SK-N-SH (cell line): ENCODE measurements at regions not wholly inside any gene's neighbourhood (a gene's known extent, or its start where the extent isn't known, plus 50 kb on each side); places are given as distances from the start of the nearest gene placed in this dataset.

Source experiments
- CTCF ChIA-PET: fragments of 300-600, 350-600 bp; formaldehyde crosslinking; extraction: SDS; loops from one replicate; lab custom pipeline; 2021; lab: Yijun Ruan, JAX
- POLR2A ChIA-PET: fragments of 350-600 bp; sonication (Branson Sonifier 250); formaldehyde crosslinking; extraction: SDS; loops from one replicate; lab custom pipeline; 2020; ENCODE audit warnings: antibody characterized with exemption, inconsistent platforms; lab: Yijun Ruan, JAX
- DNase-seq: peaks from one replicate; pipeline ENCODE4 v3.0.0; 2012
- H2AFZ ChIP-seq: fragments of 200-600 bp; sonication (generic); 2 replicates; pipeline ENCODE4 v1.8.1; 2016; ENCODE audit warnings: antibody characterized with exemption, mild to moderate bottlenecking, low read depth
- H3F3A ChIP-seq: fragments of 200-600 bp; sonication (generic); replicated peaks from 2 replicates; pipeline ENCODE3; 2016; ENCODE audit warnings: antibody characterized with exemption, mild to moderate bottlenecking; ENCODE audit not compliant: insufficient read depth
- H3K27ac ChIP-seq, 2 experiments: fragments of 200-500 bp in 1 of 2; fragments of 200-600 bp in 1 of 2; sonication (Bioruptor generic) in 1 of 2; sonication (generic), shearing (Covaris generic) in 1 of 2; 2 replicates each; pipeline versions ENCODE4 v1.5.1 to v1.6.1; 2014 to 2016; ENCODE audit warnings: low read depth in 2 of 2, inconsistent platforms in 1 of 2, low read length in 1 of 2, mild to moderate bottlenecking in 1 of 2, mixed read lengths in 1 of 2
- H3K27me3 ChIP-seq: fragments of 200-600 bp; sonication (generic), shearing (Covaris generic); 2 replicates; pipeline ENCODE4 v1.6.1; 2016; ENCODE audit warnings: mixed run types; ENCODE audit not compliant: insufficient read depth
- H3K36me3 ChIP-seq, 2 experiments: fragments of 200-500 bp in 1 of 2; fragments of 200-600 bp in 1 of 2; sonication (Bioruptor generic) in 1 of 2; sonication (generic) in 1 of 2; replicated peaks in 1 of 2; 2 replicates each; pipeline versions ENCODE3 to v1.5.1; 2014 to 2016; ENCODE audit warnings: low read length in 1 of 2, mild to moderate bottlenecking in 1 of 2; ENCODE audit not compliant: insufficient read depth in 2 of 2, control insufficient read depth in 1 of 2
- H3K4me1 ChIP-seq, 2 experiments: fragments of 200-500 bp in 1 of 2; fragments of 200-600 bp in 1 of 2; sonication (Bioruptor generic) in 1 of 2; sonication (generic), shearing (Covaris generic) in 1 of 2; 2 replicates each; pipeline versions ENCODE4 v1.5.1 to v1.6.1; 2014 to 2016; ENCODE audit warnings: low read depth in 1 of 2, low read length in 1 of 2, mixed run types in 1 of 2; ENCODE audit not compliant: insufficient read depth in 2 of 2, control insufficient read depth in 1 of 2
- H3K4me2 ChIP-seq: fragments of 200-600 bp; sonication (generic), shearing (Covaris generic); 2 replicates; pipeline ENCODE4 v1.6.1; 2017; ENCODE audit warnings: mixed run types
- H3K4me3 ChIP-seq, 2 experiments: fragments of 200-500 bp in 1 of 2; fragments of 200-600 bp in 1 of 2; sonication (Bioruptor generic) in 1 of 2; sonication (generic), shearing (Covaris generic) in 1 of 2; 2 replicates each; pipeline versions ENCODE4 v1.5.1 to v1.8.1; 2014 to 2016; ENCODE audit warnings: low read depth in 2 of 2, inconsistent platforms in 1 of 2, low read length in 1 of 2, mild to moderate bottlenecking in 1 of 2, mixed read lengths in 1 of 2, moderate library complexity in 1 of 2
- H3K79me2 ChIP-seq: fragments of 200-600 bp; sonication (generic); 2 replicates; pipeline ENCODE4 v1.8.1; 2017; ENCODE audit warnings: mild to moderate bottlenecking; ENCODE audit not compliant: insufficient read depth
- H3K9ac ChIP-seq: fragments of 200-600 bp; sonication (generic); 2 replicates; pipeline ENCODE4 v1.6.1; 2017; ENCODE audit warnings: mixed run types
- H3K9me2 ChIP-seq: fragments of 200-600 bp; sonication (generic); 2 replicates; pipeline ENCODE4 v1.6.1; 2017; ENCODE audit warnings: mixed run types
- H3K9me3 ChIP-seq: fragments of 200-600 bp; sonication (generic); 2 replicates; pipeline ENCODE4 v1.6.1; 2017; ENCODE audit warnings: mixed run types, mild to moderate bottlenecking, moderate library complexity
- H4K20me1 ChIP-seq: fragments of 200-600 bp; sonication (generic); 2 replicates; pipeline ENCODE4 v1.6.1; 2017; ENCODE audit warnings: mild to moderate bottlenecking, mixed run types; ENCODE audit not compliant: insufficient read depth
- ELF1 ChIP-seq: IDR thresholded peaks from 2 replicates; pipeline ENCODE4 v1.4.0; 2012
- EP300 ChIP-seq, 2 experiments: IDR thresholded peaks; 2 replicates each; pipeline versions ENCODE4 v1.4.0 to v1.6.1; 2012; ENCODE audit warnings: borderline replicate concordance in 1 of 2, low read depth in 1 of 2, low read length in 1 of 2
- EZH2phosphoT487 ChIP-seq: fragments of 200-600 bp; sonication (generic); IDR thresholded peaks from 2 replicates; pipeline ENCODE4 v1.6.1; 2017; ENCODE audit warnings: low read depth, mixed run types, mild to moderate bottlenecking, antibody characterized with exemption, moderate library complexity, borderline replicate concordance
- FOSL2 ChIP-seq: IDR thresholded peaks from 2 replicates; pipeline ENCODE4 v1.4.0; 2012; ENCODE audit warnings: low read depth, mild to moderate bottlenecking, moderate library complexity, borderline replicate concordance
- FOXM1 ChIP-seq: IDR thresholded peaks from 2 replicates; pipeline ENCODE4 v1.4.0; 2012; ENCODE audit warnings: low read depth, mild to moderate bottlenecking
- GABPA ChIP-seq: IDR thresholded peaks from 2 replicates; pipeline ENCODE4 v1.4.0; 2012; ENCODE audit warnings: low read depth, mild to moderate bottlenecking
- JUND ChIP-seq: IDR thresholded peaks from 2 replicates; pipeline ENCODE4 v1.4.0; 2012
- MAX ChIP-seq: IDR thresholded peaks from 2 replicates; pipeline ENCODE4 v1.4.0; 2012; ENCODE audit warnings: low read depth
- MEF2A ChIP-seq: IDR thresholded peaks from 2 replicates; pipeline ENCODE4 v1.4.0; 2012; ENCODE audit warnings: low read depth, borderline replicate concordance
- MXI1 ChIP-seq: IDR thresholded peaks from 2 replicates; pipeline ENCODE4 v1.6.1; 2012; ENCODE audit warnings: mild to moderate bottlenecking, low read depth, low read length, improper control_type of control experiment
- NFIC ChIP-seq: IDR thresholded peaks from 2 replicates; pipeline ENCODE4 v1.4.0; 2012; ENCODE audit warnings: borderline replicate concordance
- PBX3 ChIP-seq: IDR thresholded peaks from 2 replicates; pipeline ENCODE4; 2012
- RAD21 ChIP-seq: IDR thresholded peaks from 2 replicates; pipeline ENCODE4 v1.6.1; 2012; ENCODE audit warnings: mild to moderate bottlenecking, low read length
- RXRA ChIP-seq: IDR thresholded peaks from 2 replicates; pipeline ENCODE4 v1.4.0; 2012; ENCODE audit warnings: low read depth, mild to moderate bottlenecking, borderline replicate concordance
- TCF12 ChIP-seq: IDR thresholded peaks from 2 replicates; pipeline ENCODE4 v1.4.0; 2012
- TEAD4 ChIP-seq: IDR thresholded peaks from 2 replicates; pipeline ENCODE4 v1.4.0; 2012; ENCODE audit warnings: mild to moderate bottlenecking, borderline replicate concordance; ENCODE audit not compliant: insufficient read depth
- YY1 ChIP-seq: IDR thresholded peaks from 2 replicates; pipeline ENCODE4 v1.4.0; 2012; ENCODE audit warnings: low read depth, mild to moderate bottlenecking
- WGBS: methylation state at CpG from one replicate; pipeline ENCODE4 v1.1.6; 2017; ENCODE audit warnings: low lambda C conversion rate; 5-methylcytosine and 5-hydroxymethylcytosine counted together

- H4K20me1 ChIP-seq = no peaks in the 10 kb centered on the region
- peaks cover 0 to 25% of the 10 kb centered on the region in 2 experiments; a peak in 2 of 4 replicates for H3K4me1 ChIP-seq
- peak overlapping the region; percentile 45; the same call in 1 of the 2 replicates for H2AFZ ChIP-seq
- no peak for DNase-seq
- H3K9me3 ChIP-seq = no peaks in the 10 kb centered on the region
- WGBS = 90% methylated on average over 1 of the region's 1 CpG
- no peaks in the 10 kb centered on the region for H3K27me3 ChIP-seq
- no peak overlapping the region for H3K9ac ChIP-seq
- TF ChIP-seq TCF12 (peak; percentile 43; the same call in 1 of the 2 replicates), FOSL2 (peak; percentile 14; the same call in 1 of the 2 replicates), ELF1 (no peak), JUND (peak; percentile 35; the same call in 1 of the 2 replicates)
- POLR2A ChIA-PET = no interaction called here
- no peak overlapping the region for H3K4me2 ChIP-seq
- no peak overlapping the region for H3K4me3 ChIP-seq
- H3K79me2 ChIP-seq = no peaks in the 10 kb centered on the region
- H3F3A ChIP-seq = peaks cover 18% of the 10 kb centered on the region
- CTCF ChIA-PET = interaction anchor here (1.1 kb wide), 1 partner anchor 16 kb away, joined by 3 read pairs; no protein-coding TSS in a partner anchor
- no peaks in the 10 kb centered on the region for H3K36me3 ChIP-seq
- peak overlapping the region in 1 of 2 experiments; percentile 86; a peak in 2 of 4 replicates for H3K27ac ChIP-seq
- H3K9me2 ChIP-seq = no peaks in the 10 kb centered on the region
These were observed 584.4 kb upstream of the AADAT start for GRCh38 chr4:170674176-170674575.

- Histone ChIP-seq H3K4me3 (no peak overlapping the region), H3F3A (peaks cover 18% of the 10 kb centered on the region), H4K20me1 (no peaks in the 10 kb centered on the region), H3K9me3 (no peaks in the 10 kb centered on the region), H2AFZ (peak overlapping the region; percentile 47; the same call in 1 of the 2 replicates), H3K79me2 (no peaks in the 10 kb centered on the region), H3K4me2 (peak overlapping the region; percentile 8; the same call in 1 of the 2 replicates), H3K9me2 (no peaks in the 10 kb centered on the region), H3K9ac (peak overlapping the region; percentile 7; the same call in 1 of the 2 replicates), H3K27ac (peak overlapping the region; percentile 60 to 86; a peak in 3 of 4 replicates), H3K36me3 (no peaks in the 10 kb centered on the region), H3K4me1 (peaks cover 0 to 25% of the 10 kb centered on the region in 2 experiments; a peak in 2 of 4 replicates), H3K27me3 (no peaks in the 10 kb centered on the region)
- POLR2A ChIA-PET = no interaction called here
- CTCF ChIA-PET = interaction anchor here (0.6 kb wide), 1 partner anchor 148 kb away, joined by 3 read pairs; no protein-coding TSS in a partner anchor
- no peak for DNase-seq
- WGBS = 5% methylated on average over 1 of the region's 1 CpG
- TF ChIP-seq EZH2phosphoT487 (no peak), TCF12 (peak; percentile 80), RAD21 (no peak), YY1 (peak; percentile 45; the same call in 1 of the 2 replicates), JUND (peak; percentile 66), FOSL2 (peak; percentile 86), FOXM1 (peak; percentile 58; the same call in 1 of the 2 replicates), MEF2A (peak; percentile 62; the same call in 1 of the 2 replicates), MXI1 (no peak), PBX3 (peak; percentile 84), EP300 (IDR thresholded peaks at IDR 0.05; ENCODE audit: borderline replicate concordance in 1 of 2, low read depth in 1 of 2, low read length in 1 of 2) (peak in 1 of 2 experiments; percentile 85; a peak in 1 of 4 replicates), NFIC (peak; percentile 41; the same call in 1 of the 2 replicates), GABPA (no peak), RXRA (peak; percentile 23; the same call in 1 of the 2 replicates), MAX (0 out of 2 replicates have a peak, but pooled peaks have one; percentile 20), TEAD4 (peak; percentile 60; the same call in 1 of the 2 replicates)
These were observed 582.7 kb upstream of the AADAT start for GRCh38 chr4:170672381-170672965.
